Kidney (tissue), 13 donors: ENCODE measurements at regions not wholly inside any gene's neighbourhood (a gene's known extent, or its start where the extent isn't known, plus 50 kb on each side); places are given as distances from the start of the nearest gene placed in this dataset.

Experiments used
- DNase-seq, 5 donors: peaks; one replicate each; pipeline ENCODE4 v3.0.0-alpha.2; 2013 to 2020
- FAIRE-seq: peaks from 2 replicates; lab custom pipeline; 2012; peaks lifted over from hg19 to GRCh38; lab: Jason Lieb, UNC
- H3K27ac ChIP-seq, 2 donors: one replicate each; pipeline ENCODE4 v1.7.0; 2013; ENCODE audit warnings: low read depth in 2 of 2, low read length in 2 of 2, inconsistent platforms in 1 of 2
- H3K27me3 ChIP-seq: one replicate; pipeline ENCODE4 v1.7.1; 2013; ENCODE audit warnings: low read length, inconsistent platforms; ENCODE audit not compliant: control insufficient read depth, insufficient read depth
- H3K36me3 ChIP-seq, 3 donors: one replicate each; pipeline versions ENCODE4 v1.7.0 to v1.7.1; 2013; ENCODE audit warnings: low read length in 3 of 3, control low read depth in 1 of 3, inconsistent platforms in 1 of 3; ENCODE audit not compliant: insufficient read depth in 3 of 3, control insufficient read depth in 2 of 3
- H3K4me1 ChIP-seq, 3 donors: one replicate each; pipeline versions ENCODE4 v1.7.0 to v1.7.1; 2013; ENCODE audit warnings: low read length in 3 of 3, inconsistent platforms in 1 of 3, low read depth in 1 of 3; ENCODE audit not compliant: control insufficient read depth in 2 of 3, insufficient read depth in 2 of 3
- H3K4me3 ChIP-seq, 3 donors: one replicate each; pipeline versions ENCODE4 v1.7.0 to v1.8.1; 2013; ENCODE audit warnings: low read length in 3 of 3, control low read depth in 1 of 3, inconsistent platforms in 1 of 3
- H3K9ac ChIP-seq, 3 donors: one replicate each; pipeline versions ENCODE4 v1.7.0 to v1.7.1; 2013; ENCODE audit warnings: low read length in 3 of 3, control low read depth in 1 of 3, inconsistent platforms in 1 of 3
- H3K9me3 ChIP-seq, 3 donors: one replicate each; pipeline versions ENCODE4 v1.7.0 to v1.7.1; 2013; ENCODE audit warnings: low read length in 3 of 3, control low read depth in 1 of 3, inconsistent platforms in 1 of 3; ENCODE audit not compliant: control insufficient read depth in 2 of 3, insufficient read depth in 1 of 3
- CTCF ChIP-seq: IDR thresholded peaks from 3 replicates; pipeline ENCODE4 v1.5.1; 2012; ENCODE audit warnings: mild to moderate bottlenecking, moderate library complexity, borderline replicate concordance; ENCODE audit not compliant: insufficient read depth; ENCODE audit errors: extremely low read depth
- intact Hi-C: fragments of 100-400 bp; cut with DNase I; formaldehyde crosslinking; loops from one replicate; pipeline ENCODE4 v1.11.1; 2022
- donor health status: control.
- donor health status: control.
- donor health status: control.
- donor health status: control.
- donor health status: control.
- donor health status: DM: yes; HTN: yes; CAD: no.
- donor health status: Normal renal cell carcinoma (clear cell type).

- Histone ChIP-seq H3K9ac (no peak overlapping the region), H3K9me3 (no peaks in the 10 kb centered on the region), H3K4me3 (no peak overlapping the region), H3K36me3 (no peaks in the 10 kb centered on the region), H3K27ac (no peak overlapping the region), H3K27me3 (no peaks in the 10 kb centered on the region), H3K4me1 (no peaks in the 10 kb centered on the region)
- intact Hi-C loops = no loop called here
- TF ChIP-seq CTCF = no peak
- DNase-seq (no peak), FAIRE-seq (no peak)
Observed at GRCh38 chr13:89568746-89569145, 1778.7 kb upstream of the MIR17HG start.

GRCh38 chr13:89571676-89572075, 1775.8 kb upstream of the MIR17HG start:
- Histone ChIP-seq H3K27me3 (no peaks in the 10 kb centered on the region), H3K9me3 (no peaks in the 10 kb centered on the region), H3K27ac (no peak overlapping the region)

GRCh38 chr13:89574077-89574476, 1773.4 kb upstream of the MIR17HG start:
- intact Hi-C loops = no loop called here
- Histone ChIP-seq H3K4me1 (no peaks in the 10 kb centered on the region), H3K4me3 (no peak overlapping the region), H3K36me3 (no peaks in the 10 kb centered on the region), H3K27ac (no peak overlapping the region), H3K9me3 (no peaks in the 10 kb centered on the region), H3K27me3 (no peaks in the 10 kb centered on the region), H3K9ac (no peak overlapping the region)
- FAIRE-seq (no peak), DNase-seq (no peak)
- TF ChIP-seq CTCF = no peak

More at GRCh38 chr13:89571676-89572075, 1775.8 kb upstream of the MIR17HG start:
- no peak for FAIRE-seq
- intact Hi-C loops = no loop called here
- no peak for DNase-seq
- Histone ChIP-seq H3K4me1 (no peaks in the 10 kb centered on the region), H3K9ac (no peak overlapping the region), H3K4me3 (no peak overlapping the region), H3K36me3 (no peaks in the 10 kb centered on the region)
- TF ChIP-seq CTCF = no peak

- DNase-seq (no peak), FAIRE-seq (no peak)
- intact Hi-C loops = no loop called here
Observed at GRCh38 chr13:89577301-89577700, 1770.2 kb upstream of the MIR17HG start.

More at GRCh38 chr13:89577301-89577700, 1770.2 kb upstream of the MIR17HG start:
- no peak overlapping the region for H3K9ac ChIP-seq
- H3K4me1 ChIP-seq = no peaks in the 10 kb centered on the region
- no peaks in the 10 kb centered on the region for H3K9me3 ChIP-seq
- H3K27me3 ChIP-seq = no peaks in the 10 kb centered on the region
- no peak overlapping the region for H3K4me3 ChIP-seq
- no peak overlapping the region for H3K27ac ChIP-seq
- H3K36me3 ChIP-seq = no peaks in the 10 kb centered on the region
- no peak for TF ChIP-seq CTCF
